MCF 10A (cell line): ENCODE measurements at regions not wholly inside any gene's neighbourhood (a gene's known extent, or its start where the extent isn't known, plus 50 kb on each side); places are given as distances from the start of the nearest gene placed in this dataset.

Experiments used
- BruUV-seq: library from RNA; stranded (reverse); fragments of 400-500 nt; replicated peaks from 2 replicates; lab custom pipeline; 2021; lab: Mats Ljungman, UMichigan
- CTCF ChIA-PET: fragments of 300-600 bp; sonication (Branson Sonifier 250); formaldehyde crosslinking; extraction: SDS; loops from one replicate; lab custom pipeline; 2021; ENCODE audit warnings: antibody characterized with exemption, inconsistent platforms; lab: Yijun Ruan, JAX
- POLR2A ChIA-PET: fragments of 300-600, 350-650 bp; sonication (Branson Sonifier 250); formaldehyde crosslinking; extraction: SDS; loops from one replicate; lab custom pipeline; 2020; ENCODE audit warnings: antibody characterized with exemption, inconsistent platforms; lab: Yijun Ruan, JAX
- DNase-seq: peaks from one replicate; pipeline ENCODE4 v3.0.0-alpha.2; 2018; ENCODE audit not compliant: unreplicated experiment
- H3K27ac Mint-ChIP-seq: one replicate; pipeline ENCODE4 v1.8.0; 2022; ENCODE audit warnings: mild to moderate bottlenecking, low read depth, mixed read lengths; ENCODE audit not compliant: unreplicated experiment
- H3K27me3 Mint-ChIP-seq: one replicate; pipeline ENCODE4 v1.8.0; 2022; ENCODE audit warnings: mixed read lengths; ENCODE audit not compliant: insufficient read depth, unreplicated experiment
- H3K36me3 Mint-ChIP-seq: one replicate; pipeline ENCODE4 v1.8.0; 2022; ENCODE audit warnings: mild to moderate bottlenecking, moderate library complexity, mixed read lengths; ENCODE audit not compliant: insufficient read depth, unreplicated experiment
- H3K4me1 Mint-ChIP-seq: one replicate; pipeline ENCODE4 v1.8.0; 2022; ENCODE audit warnings: mixed read lengths; ENCODE audit not compliant: insufficient read depth, unreplicated experiment
- H3K4me3 Mint-ChIP-seq: one replicate; pipeline ENCODE4 v1.8.0; 2022; ENCODE audit warnings: mild to moderate bottlenecking, moderate library complexity, mixed read lengths; ENCODE audit not compliant: unreplicated experiment
- H3K9me3 Mint-ChIP-seq: one replicate; pipeline ENCODE4 v1.8.0; 2022; ENCODE audit warnings: mixed read lengths; ENCODE audit not compliant: unreplicated experiment
- CTCF ChIP-seq: fragments of 200-600 bp; IDR thresholded peaks from one replicate; pipeline ENCODE4 v1.8.0; 2022; ENCODE audit warnings: antibody characterized with exemption, mild to moderate bottlenecking; ENCODE audit not compliant: unreplicated experiment
- intact Hi-C: fragments of 100-400 bp; cut with micrococcal nuclease; formaldehyde crosslinking; loops from 2 replicates; pipeline ENCODE4 v1.14.1; 2022

- Mint-ChIP-seq H3K9me3 (no peaks in the 10 kb centered on the region), H3K36me3 (no peaks in the 10 kb centered on the region), H3K4me1 (no peaks in the 10 kb centered on the region), H3K27me3 (peaks cover 86% of the 10 kb centered on the region), H3K4me3 (no peak overlapping the region), H3K27ac (no peak overlapping the region)
- no peak for TF ChIP-seq CTCF
- intact Hi-C loops = no loop called here
- no peak for DNase-seq
- CTCF ChIA-PET = no interaction called here
- no TSS peak for BruUV-seq
- POLR2A ChIA-PET = no interaction called here
Measured at GRCh38 chr1:219358080-219358479, 184.4 kb downstream of the LYPLAL1 start.

- no peak overlapping the region for H3K27ac Mint-ChIP-seq
- no peak for DNase-seq
- CTCF ChIA-PET = interaction anchor here (0.6 to 1.5 kb wide), 3 partner anchors 31 to 458 kb away, joined by 3 read pairs; no protein-coding TSS in a partner anchor
- H3K4me3 Mint-ChIP-seq = no peak overlapping the region
- TF ChIP-seq CTCF = no peak
- no peaks in the 10 kb centered on the region for H3K9me3 Mint-ChIP-seq
- no TSS peak for BruUV-seq
- POLR2A ChIA-PET = interaction anchor here (0.7 to 0.8 kb wide), 2 partner anchors 11 to 27 kb away, joined by 3 to 4 read pairs; no protein-coding TSS in a partner anchor
- no peaks in the 10 kb centered on the region for H3K4me1 Mint-ChIP-seq
- peaks cover 83% of the 10 kb centered on the region for H3K27me3 Mint-ChIP-seq
- H3K36me3 Mint-ChIP-seq = no peaks in the 10 kb centered on the region
- intact Hi-C loops = no loop called here
Measured at GRCh38 chr1:219354962-219355361, 181.3 kb downstream of the LYPLAL1 start.

GRCh38 chr1:219352961-219353651 is 179.4 kb downstream of the LYPLAL1 start:
- intact Hi-C loops = no loop called here

More at GRCh38 chr1:219352961-219353651, 179.4 kb downstream of the LYPLAL1 start:
- POLR2A ChIA-PET = no interaction called here
- BruUV-seq = no TSS peak
- H3K27me3 Mint-ChIP-seq = peaks cover 83% of the 10 kb centered on the region
- no peaks in the 10 kb centered on the region for H3K36me3 Mint-ChIP-seq
- H3K4me3 Mint-ChIP-seq = no peak overlapping the region
- H3K4me1 Mint-ChIP-seq = no peaks in the 10 kb centered on the region
- CTCF ChIA-PET = interaction anchor here (0.7 to 2.8 kb wide), 8 partner anchors 10 to 1093 kb away, joined by 3 to 16 read pairs (median 3); no protein-coding TSS in a partner anchor
- TF ChIP-seq CTCF = no peak
- no peak overlapping the region for H3K27ac Mint-ChIP-seq
- no peak for DNase-seq
- H3K9me3 Mint-ChIP-seq = no peaks in the 10 kb centered on the region
